ENCODE measurements at regions not wholly inside any gene's neighbourhood (a gene's known extent, or its start where the extent isn't known, plus 50 kb on each side); places are given as distances from the start of the nearest gene placed in this dataset.

- no peak for TF ChIP-seq CTCF (IDR thresholded peaks at IDR 0.05; ENCODE audit: extremely low read depth, low read depth, low read length)
- no peak overlapping the region for H3K4me2 ChIP-seq (ENCODE audit: insufficient read depth, low read length)
Observed at GRCh38 chrX:9317176-9317575, 147.7 kb upstream of the TBL1X start.

GRCh38 chrX:9318213-9318612 is 146.6 kb upstream of the TBL1X start:
- H4K20me1 ChIP-seq (ENCODE audit: insufficient read depth, low read length), result no peaks in the 10 kb centered on the region

More at GRCh38 chrX:9317176-9317575, 147.7 kb upstream of the TBL1X start:
- no peaks in the 10 kb centered on the region for H4K20me1 ChIP-seq (ENCODE audit: insufficient read depth, low read length)
- H3K9me3 ChIP-seq (ENCODE audit: low read depth, low read length), result no peaks in the 10 kb centered on the region
- H3K27ac ChIP-seq (ENCODE audit: low read depth, low read length), result no peak overlapping the region
- H3K4me1 ChIP-seq (ENCODE audit: insufficient read depth, low read length), result no peaks in the 10 kb centered on the region
- no peaks in the 10 kb centered on the region for H3K27me3 ChIP-seq (ENCODE audit: insufficient read depth, low read length)
- H3K4me3 ChIP-seq (ENCODE audit: insufficient read depth, low read length), result no peak overlapping the region
- no peak for DNase-seq (ENCODE audit: insufficient read length, low spot score, missing footprints)
- H3K79me2 ChIP-seq (ENCODE audit: insufficient read depth, low read length), result no peaks in the 10 kb centered on the region
- no peaks in the 10 kb centered on the region for H3K36me3 ChIP-seq (ENCODE audit: insufficient read depth, low read length)
- H2AFZ ChIP-seq (ENCODE audit: low read length), result no peak overlapping the region

GRCh38 chrX:9318766-9319165 is 146.1 kb upstream of the TBL1X start:
- no peaks in the 10 kb centered on the region for H3K27me3 ChIP-seq (ENCODE audit: insufficient read depth, low read length)
- H3K4me1 ChIP-seq (ENCODE audit: insufficient read depth, low read length), result no peaks in the 10 kb centered on the region
- H3K4me2 ChIP-seq (ENCODE audit: insufficient read depth, low read length), result no peak overlapping the region
- DNase-seq (ENCODE audit: insufficient read length, low spot score, missing footprints), result no peak
- no peak overlapping the region for H3K27ac ChIP-seq (ENCODE audit: low read depth, low read length)
- no peaks in the 10 kb centered on the region for H4K20me1 ChIP-seq (ENCODE audit: insufficient read depth, low read length)
- H3K9me3 ChIP-seq (ENCODE audit: low read depth, low read length), result no peaks in the 10 kb centered on the region
- H2AFZ ChIP-seq (ENCODE audit: low read length), result no peak overlapping the region
- no peaks in the 10 kb centered on the region for H3K79me2 ChIP-seq (ENCODE audit: insufficient read depth, low read length)
- TF ChIP-seq CTCF (IDR thresholded peaks at IDR 0.05; ENCODE audit: extremely low read depth, low read depth, low read length), result no peak
- H3K4me3 ChIP-seq (ENCODE audit: insufficient read depth, low read length), result no peak overlapping the region
- no peaks in the 10 kb centered on the region for H3K36me3 ChIP-seq (ENCODE audit: insufficient read depth, low read length)

More at GRCh38 chrX:9318213-9318612, 146.6 kb upstream of the TBL1X start:
- H3K79me2 ChIP-seq (ENCODE audit: insufficient read depth, low read length), result no peaks in the 10 kb centered on the region
- H2AFZ ChIP-seq (ENCODE audit: low read length), result no peak overlapping the region
- H3K27me3 ChIP-seq (ENCODE audit: insufficient read depth, low read length), result no peaks in the 10 kb centered on the region
- no peak overlapping the region for H3K27ac ChIP-seq (ENCODE audit: low read depth, low read length)
- TF ChIP-seq CTCF (IDR thresholded peaks at IDR 0.05; ENCODE audit: extremely low read depth, low read depth, low read length), result no peak
- DNase-seq (ENCODE audit: insufficient read length, low spot score, missing footprints), result no peak
- no peaks in the 10 kb centered on the region for H3K36me3 ChIP-seq (ENCODE audit: insufficient read depth, low read length)
- H3K4me1 ChIP-seq (ENCODE audit: insufficient read depth, low read length), result no peaks in the 10 kb centered on the region
- no peak overlapping the region for H3K4me2 ChIP-seq (ENCODE audit: insufficient read depth, low read length)
- no peak overlapping the region for H3K4me3 ChIP-seq (ENCODE audit: insufficient read depth, low read length)
- no peaks in the 10 kb centered on the region for H3K9me3 ChIP-seq (ENCODE audit: low read depth, low read length)

DNA sequence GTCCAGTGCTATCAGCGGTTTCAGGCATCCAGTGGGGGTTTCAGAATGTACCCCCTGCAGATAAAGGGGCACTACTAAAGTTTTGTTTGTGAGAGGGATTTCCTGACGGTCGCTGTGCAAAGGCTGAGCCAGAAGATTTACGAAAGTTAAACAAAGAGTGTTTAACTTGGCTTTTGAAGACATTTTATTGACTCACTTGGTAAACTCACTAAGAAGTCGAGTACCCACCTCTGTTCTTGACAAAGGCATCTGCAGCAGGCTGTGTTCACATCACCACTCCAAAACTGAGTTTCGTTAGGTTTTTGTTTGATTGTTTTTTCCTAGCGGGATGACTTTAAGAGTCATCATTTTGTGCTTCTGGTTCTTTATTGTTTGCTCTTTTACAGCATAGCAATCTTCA is 143.9 kb upstream of the TBL1X start:
- H3K4me2 ChIP-seq (ENCODE audit: insufficient read depth, low read length), result no peak overlapping the region
- H4K20me1 ChIP-seq (ENCODE audit: insufficient read depth, low read length), result no peaks in the 10 kb centered on the region
- H3K27me3 ChIP-seq (ENCODE audit: insufficient read depth, low read length), result no peaks in the 10 kb centered on the region

More for the DNA sequence above, 143.9 kb upstream of the TBL1X start:
- DNase-seq (ENCODE audit: insufficient read length, low spot score, missing footprints), result no peak
- Histone ChIP-seq H3K4me3 (ENCODE audit: insufficient read depth, low read length) (no peak overlapping the region), H3K79me2 (ENCODE audit: insufficient read depth, low read length) (no peaks in the 10 kb centered on the region), H2AFZ (ENCODE audit: low read length) (no peak overlapping the region), H3K36me3 (ENCODE audit: insufficient read depth, low read length) (no peaks in the 10 kb centered on the region), H3K4me1 (ENCODE audit: insufficient read depth, low read length) (no peaks in the 10 kb centered on the region), H3K9me3 (ENCODE audit: low read depth, low read length) (no peaks in the 10 kb centered on the region), H3K27ac (ENCODE audit: low read depth, low read length) (no peak overlapping the region)
- no peak for TF ChIP-seq CTCF (IDR thresholded peaks at IDR 0.05; ENCODE audit: extremely low read depth, low read depth, low read length)
